ENCODE measurements at regions not wholly inside any gene's neighbourhood (a gene's known extent, or its start where the extent isn't known, plus 50 kb on each side); places are given as distances from the start of the nearest gene placed in this dataset.
"Not testable (repeated sequence)": the region's sequence is repeated elsewhere in the genome, so short reads cannot be mapped to it uniquely, and the experiment has no call there.

GRCh38 chr7:112692333-112692732 lies 97.9 kb downstream of the TMEM168 start:
- no peak for DNase-seq

GRCh38 chr7:112697211-112697610 lies 93.0 kb downstream of the TMEM168 start:
- not testable (repeated sequence) for DNase-seq

DNA sequence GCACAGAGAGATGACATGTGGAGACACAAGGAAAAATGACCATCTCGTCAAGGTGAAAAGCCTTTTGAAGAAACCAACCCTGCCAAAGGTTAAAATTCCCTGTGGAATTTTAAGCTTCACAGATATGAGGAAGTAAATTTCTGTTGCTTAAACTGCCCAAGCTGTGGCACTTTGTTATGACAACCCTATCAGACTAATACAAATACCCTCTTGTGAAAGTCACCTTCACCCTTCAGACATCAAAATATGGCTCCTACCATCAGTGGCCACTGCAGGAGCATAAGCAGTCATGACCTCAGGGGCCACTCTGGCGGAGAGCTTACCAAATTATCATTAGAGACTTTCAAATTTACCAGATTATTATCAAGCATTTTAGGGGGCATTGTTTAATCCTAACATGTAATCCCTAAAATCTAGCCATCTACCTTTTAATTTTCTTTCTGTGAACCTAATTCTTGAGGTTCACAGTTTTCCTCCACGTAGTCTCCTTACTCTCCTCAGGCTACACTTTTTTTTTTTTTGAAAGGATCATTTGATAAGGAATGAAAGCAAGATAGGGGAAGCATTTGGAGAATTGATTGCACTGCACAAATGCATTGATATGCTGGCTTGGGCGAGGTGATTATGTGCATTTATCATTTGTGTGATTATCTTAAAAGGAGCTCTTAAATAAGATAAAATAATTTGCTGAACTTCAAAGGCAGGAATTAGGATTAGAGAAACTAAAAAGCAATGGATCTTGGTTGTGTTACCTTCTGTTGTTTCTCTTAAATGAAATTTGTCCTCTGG lies 90.3 kb downstream of the TMEM168 start:
- DNase-seq: no peak

- no peak for DNase-seq
These were observed 88.7 kb downstream of the TMEM168 start for GRCh38 chr7:112701456-112701855.

- no peak for DNase-seq
These were observed 82.5 kb downstream of the TMEM168 start for GRCh38 chr7:112707655-112708054.

GRCh38 chr7:112708236-112708635 lies 82.0 kb downstream of the TMEM168 start:
- no peak for DNase-seq

All from CD4-positive, alpha-beta T cell treated with Interleukin-17A for 1 hour (primary cell).